ENCODE measurements at regions not wholly inside any gene's neighbourhood (a gene's known extent, or its start where the extent isn't known, plus 50 kb on each side); places are given as distances from the start of the nearest gene placed in this dataset.

DNA sequence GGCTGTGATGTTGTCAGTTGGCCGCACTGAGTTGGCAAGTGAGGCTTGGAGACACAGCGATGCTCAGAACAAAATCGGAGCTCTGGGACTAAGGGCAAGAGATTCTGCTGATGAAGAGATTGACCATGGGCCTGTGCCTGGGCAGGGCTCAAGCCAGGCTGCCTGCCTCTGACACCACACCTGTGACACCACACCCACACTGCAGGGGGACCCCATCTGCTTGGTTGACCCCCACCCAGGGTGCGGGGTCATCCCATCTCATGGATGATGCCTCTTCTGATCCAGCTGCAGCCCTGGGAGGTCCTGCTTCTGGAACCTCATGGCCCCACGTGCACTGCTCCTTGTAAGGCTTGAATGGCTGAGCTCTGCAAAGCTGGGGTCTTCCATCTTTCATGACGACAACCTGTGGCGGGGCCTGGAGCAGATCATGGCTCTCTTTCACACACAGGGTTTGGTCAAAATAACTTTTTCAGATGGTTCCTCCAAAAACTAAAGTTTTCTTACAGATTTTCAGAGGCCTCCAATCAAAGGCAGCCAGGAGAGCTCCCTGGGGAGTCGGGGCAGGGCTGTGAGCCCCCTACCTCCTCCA lies 185.2 kb downstream of the GADD45G start:
- TF ChIP-seq CTCF (IDR thresholded peaks at IDR 0.05) (no peak), POLR2A (IDR thresholded peaks at IDR 0.05) (no peak)

Data from suprapubic skin (tissue), 3 donors.